IMR-90 (cell line): ENCODE measurements at regions not wholly inside any gene's neighbourhood (a gene's known extent, or its start where the extent isn't known, plus 50 kb on each side); places are given as distances from the start of the nearest gene placed in this dataset.

Experiments
- BHLHE40 ChIP-seq: fragments of 150-350 bp; IDR thresholded peaks from 2 replicates; pipeline ENCODE4 v1.6.1; 2016; ENCODE audit warnings: mild to moderate bottlenecking, low read depth, low read length
- CEBPB ChIP-seq: IDR thresholded peaks from 2 replicates; pipeline ENCODE4 v1.6.1; 2012; ENCODE audit warnings: low read depth, low read length, improper control_type of control experiment
- ELK1 ChIP-seq: fragments of 150-350 bp; IDR thresholded peaks from 2 replicates; pipeline ENCODE4 v1.6.1; 2016; ENCODE audit warnings: low read depth, mild to moderate bottlenecking, low read length, moderate library complexity, borderline replicate concordance
- MXI1 ChIP-seq: IDR thresholded peaks from 2 replicates; pipeline ENCODE4 v1.6.1; 2012; ENCODE audit warnings: low read depth, mild to moderate bottlenecking, low read length, moderate library complexity, borderline replicate concordance
- POLR2A ChIP-seq: IDR thresholded peaks from 2 replicates; pipeline ENCODE4 v1.6.1; 2012; ENCODE audit warnings: mild to moderate bottlenecking, low read depth, low read length
- RAD21 ChIP-seq: IDR thresholded peaks from 2 replicates; pipeline ENCODE4 v1.6.1; 2012; ENCODE audit warnings: low read length, improper control_type of control experiment
- RFX5 ChIP-seq: IDR thresholded peaks from 2 replicates; pipeline ENCODE4 v1.8.0; 2012; ENCODE audit warnings: low read depth, mild to moderate bottlenecking, low read length, moderate library complexity
- SMC3 ChIP-seq: fragments of 150-350 bp; IDR thresholded peaks from 2 replicates; pipeline ENCODE4 v1.6.1; 2016; ENCODE audit warnings: low read depth, mild to moderate bottlenecking, antibody characterized with exemption, low read length, moderate library complexity
- TF ChIP-seq, protein P1 (sequence below): conservative IDR thresholded peaks from 2 replicates; pipeline ENCODE4 v1.5.1; 2012; ENCODE audit warnings: mild to moderate bottlenecking, low read depth, low read length, improper control_type of control experiment
- TF ChIP-seq, protein P2 (sequence below): fragments of 150-350 bp; IDR thresholded peaks from 2 replicates; pipeline ENCODE4 v1.6.1; 2017; ENCODE audit warnings: mild to moderate bottlenecking, antibody characterized with exemption, low read length, low read depth

DNA sequence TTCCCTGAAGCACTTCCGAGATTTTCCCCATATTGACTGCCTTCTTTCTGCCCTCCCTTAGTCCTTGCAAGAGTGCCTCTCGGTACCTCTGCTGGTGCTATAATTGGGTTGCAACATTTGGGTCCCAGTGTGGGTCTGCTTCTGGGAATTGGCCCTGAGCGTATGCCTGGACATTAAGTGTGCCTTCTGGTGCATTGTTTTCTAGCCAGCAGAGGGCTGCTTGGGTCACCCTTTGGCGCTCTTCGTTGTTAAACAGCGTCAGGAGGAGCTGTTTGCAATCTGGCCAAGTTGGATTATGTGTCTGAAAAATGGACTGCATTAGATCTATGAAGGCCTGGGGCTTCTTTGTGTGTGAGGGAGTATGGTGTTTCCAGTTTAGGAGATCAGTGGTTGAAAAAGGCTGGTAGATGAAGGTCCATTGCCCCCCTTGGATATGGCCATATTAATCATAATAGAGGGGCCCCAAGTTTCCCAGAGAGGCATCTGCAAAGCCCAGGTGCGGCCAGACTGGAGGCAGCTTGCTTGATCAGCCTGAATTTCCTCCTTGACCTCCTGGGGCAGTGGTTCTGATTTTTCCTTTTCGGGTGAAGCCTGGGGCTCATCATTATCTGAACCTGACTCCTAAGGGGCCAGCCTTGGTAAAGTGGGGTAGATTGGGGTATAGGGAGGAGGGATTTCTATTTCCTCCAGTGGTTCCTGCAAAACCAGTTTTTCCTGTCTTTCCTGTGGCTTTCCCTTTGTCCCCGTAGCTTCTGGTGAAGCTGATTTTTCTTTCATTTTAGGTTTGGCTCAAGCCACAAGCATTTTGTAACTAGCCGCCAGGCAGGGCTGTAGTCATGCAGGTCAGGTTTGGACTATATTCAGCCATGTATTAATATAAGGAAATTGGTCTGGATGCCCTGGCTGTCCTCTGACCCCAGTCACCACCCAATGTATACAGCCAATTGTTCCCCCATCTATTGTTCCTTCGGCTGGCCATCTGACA, 85.4 kb upstream of the GPR6 start:
- TF ChIP-seq, protein P1, sequence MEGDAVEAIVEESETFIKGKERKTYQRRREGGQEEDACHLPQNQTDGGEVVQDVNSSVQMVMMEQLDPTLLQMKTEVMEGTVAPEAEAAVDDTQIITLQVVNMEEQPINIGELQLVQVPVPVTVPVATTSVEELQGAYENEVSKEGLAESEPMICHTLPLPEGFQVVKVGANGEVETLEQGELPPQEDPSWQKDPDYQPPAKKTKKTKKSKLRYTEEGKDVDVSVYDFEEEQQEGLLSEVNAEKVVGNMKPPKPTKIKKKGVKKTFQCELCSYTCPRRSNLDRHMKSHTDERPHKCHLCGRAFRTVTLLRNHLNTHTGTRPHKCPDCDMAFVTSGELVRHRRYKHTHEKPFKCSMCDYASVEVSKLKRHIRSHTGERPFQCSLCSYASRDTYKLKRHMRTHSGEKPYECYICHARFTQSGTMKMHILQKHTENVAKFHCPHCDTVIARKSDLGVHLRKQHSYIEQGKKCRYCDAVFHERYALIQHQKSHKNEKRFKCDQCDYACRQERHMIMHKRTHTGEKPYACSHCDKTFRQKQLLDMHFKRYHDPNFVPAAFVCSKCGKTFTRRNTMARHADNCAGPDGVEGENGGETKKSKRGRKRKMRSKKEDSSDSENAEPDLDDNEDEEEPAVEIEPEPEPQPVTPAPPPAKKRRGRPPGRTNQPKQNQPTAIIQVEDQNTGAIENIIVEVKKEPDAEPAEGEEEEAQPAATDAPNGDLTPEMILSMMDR = no peak
- TF ChIP-seq MXI1 (no peak), POLR2A (no peak), CEBPB (no peak), ELK1 (no peak), RAD21 (no peak), RFX5 (no peak), BHLHE40 (no peak), SMC3 (no peak)
- TF ChIP-seq, protein P2, sequence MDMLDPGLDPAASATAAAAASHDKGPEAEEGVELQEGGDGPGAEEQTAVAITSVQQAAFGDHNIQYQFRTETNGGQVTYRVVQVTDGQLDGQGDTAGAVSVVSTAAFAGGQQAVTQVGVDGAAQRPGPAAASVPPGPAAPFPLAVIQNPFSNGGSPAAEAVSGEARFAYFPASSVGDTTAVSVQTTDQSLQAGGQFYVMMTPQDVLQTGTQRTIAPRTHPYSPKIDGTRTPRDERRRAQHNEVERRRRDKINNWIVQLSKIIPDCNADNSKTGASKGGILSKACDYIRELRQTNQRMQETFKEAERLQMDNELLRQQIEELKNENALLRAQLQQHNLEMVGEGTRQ = no peak
